G401 (cell line): ENCODE measurements at regions not wholly inside any gene's neighbourhood (a gene's known extent, or its start where the extent isn't known, plus 50 kb on each side); places are given as distances from the start of the nearest gene placed in this dataset.
"Not testable (repeated sequence)": the region's sequence is repeated elsewhere in the genome, so short reads cannot be mapped to it uniquely, and the experiment has no call there.

Source experiments
- DNase-seq: peaks from one replicate; pipeline ENCODE4 v3.0.0-alpha.2; 2015; ENCODE audit warnings: low spot score
- in situ Hi-C: cut with HindIII; loops from 2 replicates; pipeline ENCODE4 v1.10.0; 2016; ENCODE audit warnings: low sequenced_read_pairs, mixed read lengths

GRCh38 chr10:3666525-3667302, 118.3 kb downstream of the KLF6 start:
- DNase-seq, result no peak
- in situ Hi-C loops, result no loop called here

- in situ Hi-C loops, result no loop called here
Observed at GRCh38 chr10:3665316-3665908, 119.6 kb downstream of the KLF6 start.

GRCh38 chr10:3662775-3663174, 122.2 kb downstream of the KLF6 start:
- in situ Hi-C loops, result no loop called here
- no peak for DNase-seq

More at GRCh38 chr10:3665316-3665908, 119.6 kb downstream of the KLF6 start:
- no peak for DNase-seq

- DNase-seq, result no peak
- in situ Hi-C loops, result no loop called here
Observed at GRCh38 chr10:3661271-3661670, 123.7 kb downstream of the KLF6 start.

GRCh38 chr10:3660753-3661152, 124.3 kb downstream of the KLF6 start:
- in situ Hi-C loops, result no loop called here
- DNase-seq, result no peak

- in situ Hi-C loops, result no loop called here
- DNase-seq, result no peak
Observed at GRCh38 chr10:3659203-3659917, 125.6 kb downstream of the KLF6 start.

- DNase-seq, result no peak
- in situ Hi-C loops, result no loop called here
Observed at GRCh38 chr10:3658766-3659165, 126.2 kb downstream of the KLF6 start.

- no peak for DNase-seq
- in situ Hi-C loops, result no loop called here
Observed at GRCh38 chr10:3656214-3656613, 128.8 kb downstream of the KLF6 start.

GRCh38 chr10:3655528-3655927, 129.5 kb downstream of the KLF6 start:
- in situ Hi-C loops, result no loop called here
- no peak for DNase-seq

- DNase-seq, result no peak
- in situ Hi-C loops, result no loop called here
Observed at GRCh38 chr10:3654980-3655379, 130.0 kb downstream of the KLF6 start.

GRCh38 chr10:3654496-3654895, 130.5 kb downstream of the KLF6 start:
- DNase-seq, result no peak

GRCh38 chr10:3653303-3653702, 131.7 kb downstream of the KLF6 start:
- in situ Hi-C loops, DNase-seq: not testable (repeated sequence)

More at GRCh38 chr10:3654496-3654895, 130.5 kb downstream of the KLF6 start:
- in situ Hi-C loops, result no loop called here

- DNase-seq, result no peak
- in situ Hi-C loops, result no loop called here
Observed at GRCh38 chr10:3652886-3653285, 132.1 kb downstream of the KLF6 start.

GRCh38 chr10:3651969-3652653, 132.9 kb downstream of the KLF6 start:
- in situ Hi-C loops, result no loop called here
- DNase-seq, result no peak

- in situ Hi-C loops, result no loop called here
- no peak for DNase-seq
Observed at GRCh38 chr10:3648576-3648975, 136.4 kb downstream of the KLF6 start.

- no peak for DNase-seq
- in situ Hi-C loops, result no loop called here
Observed at GRCh38 chr10:3648170-3648569, 136.8 kb downstream of the KLF6 start.

GRCh38 chr10:3647074-3647473, 137.9 kb downstream of the KLF6 start:
- in situ Hi-C loops, result no loop called here
- no peak for DNase-seq

GRCh38 chr10:3645406-3645805, 139.6 kb downstream of the KLF6 start:
- DNase-seq, result no peak
- in situ Hi-C loops, result no loop called here

GRCh38 chr10:3640816-3641215, 144.2 kb downstream of the KLF6 start:
- in situ Hi-C loops, result no loop called here
- no peak for DNase-seq

GRCh38 chr10:3639546-3639945, 145.5 kb downstream of the KLF6 start:
- in situ Hi-C loops, result no loop called here
- no peak for DNase-seq
